Prostate gland (tissue), 2 donors: ENCODE measurements at regions not wholly inside any gene's neighbourhood (a gene's known extent, or its start where the extent isn't known, plus 50 kb on each side); places are given as distances from the start of the nearest gene placed in this dataset.

ENCODE experiments used
- DNase-seq: peaks from one replicate; pipeline ENCODE4 v3.0.0-alpha.2; 2019; ENCODE audit warnings: low spot score
- H3K27ac ChIP-seq, 2 donors: fragments of 200-600 bp; sonication (generic); 2 replicates each; pipeline ENCODE4 v1.5.1; 2017 to 2019
- H3K27me3 ChIP-seq: fragments of 200-600 bp; sonication (generic); replicated peaks from 2 replicates; pipeline ENCODE4 v1.5.1; 2019; ENCODE audit not compliant: insufficient read depth
- H3K36me3 ChIP-seq, 2 donors: fragments of 200-600 bp; sonication (generic); 1 replicate in 1 of 2; 2 replicates in 1 of 2; pipeline versions ENCODE4 v1.5.1 to v1.8.1; 2017 to 2019
- H3K4me1 ChIP-seq: fragments of 200-600 bp; sonication (generic); replicated peaks from 2 replicates; pipeline ENCODE4 v1.5.1; 2019
- H3K4me3 ChIP-seq, 2 donors: fragments of 200-600 bp; sonication (generic); 2 replicates each; pipeline ENCODE4 v1.5.1; 2017 to 2019
- H3K9me3 ChIP-seq: fragments of 200-600 bp; sonication (generic); 2 replicates; pipeline ENCODE4 v1.5.1; 2017
- POLR2A ChIP-seq: fragments of 450-650 bp; IDR thresholded peaks from one replicate; pipeline ENCODE4 v1.6.1; 2016; ENCODE audit warnings: antibody characterized with exemption, mild to moderate bottlenecking
- POLR2AphosphoS5 ChIP-seq: sonication (generic); formaldehyde crosslinking; IDR thresholded peaks from one replicate; pipeline ENCODE4 v1.6.1; 2017; ENCODE audit warnings: antibody characterized with exemption
- WGBS: methylation state at CpG from one replicate; pipeline ENCODE4 v1.1.5; 2018; 5-methylcytosine and 5-hydroxymethylcytosine counted together
- intact Hi-C: fragments of 100-400 bp; cut with DNase I; formaldehyde crosslinking; loops from one replicate; pipeline ENCODE4 v1.14.2; 2022
- TF ChIP-seq, protein P1 (sequence below), 4 experiments: fragments of 200-600 bp in 2 of 4; fragments of 450-650 bp in 2 of 4; sonication (generic) in 2 of 4; IDR thresholded peaks; 1 replicate in 3 of 4; 2 replicates in 1 of 4; pipeline ENCODE4 v1.5.1; 2016 to 2019; ENCODE audit warnings: antibody characterized with exemption in 4 of 4, mild to moderate bottlenecking in 2 of 4, moderate library complexity in 2 of 4

DNA sequence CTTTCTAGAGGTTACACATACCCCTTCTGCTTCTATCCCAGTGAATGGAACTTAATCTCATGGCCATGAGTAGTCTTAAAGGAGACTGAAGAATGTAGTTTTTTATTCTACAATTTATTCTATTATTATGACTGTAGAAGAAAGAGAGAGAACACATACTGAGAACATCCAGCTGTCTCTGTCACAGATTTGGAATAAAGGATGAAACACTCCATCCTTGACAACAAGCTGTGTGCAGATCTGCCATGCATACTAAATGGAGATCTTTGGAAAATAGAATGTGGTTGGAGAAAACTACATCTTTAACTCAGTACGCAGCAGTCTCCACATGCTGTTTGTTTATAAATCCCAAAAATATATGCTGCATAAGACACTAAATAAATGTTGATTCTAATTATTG is 54.1 kb upstream of the NUDT7 start:
- Histone ChIP-seq H3K4me1 (no peaks in the 10 kb centered on the region), H3K36me3 (no peaks in the 10 kb centered on the region), H3K9me3 (no peaks in the 10 kb centered on the region), H3K27ac (no peak overlapping the region), H3K27me3 (no peaks in the 10 kb centered on the region), H3K4me3 (no peak overlapping the region)
- DNase-seq: no peak
- TF ChIP-seq POLR2A: no peak
- TF ChIP-seq POLR2AphosphoS5: no peak
- TF ChIP-seq, protein P1, sequence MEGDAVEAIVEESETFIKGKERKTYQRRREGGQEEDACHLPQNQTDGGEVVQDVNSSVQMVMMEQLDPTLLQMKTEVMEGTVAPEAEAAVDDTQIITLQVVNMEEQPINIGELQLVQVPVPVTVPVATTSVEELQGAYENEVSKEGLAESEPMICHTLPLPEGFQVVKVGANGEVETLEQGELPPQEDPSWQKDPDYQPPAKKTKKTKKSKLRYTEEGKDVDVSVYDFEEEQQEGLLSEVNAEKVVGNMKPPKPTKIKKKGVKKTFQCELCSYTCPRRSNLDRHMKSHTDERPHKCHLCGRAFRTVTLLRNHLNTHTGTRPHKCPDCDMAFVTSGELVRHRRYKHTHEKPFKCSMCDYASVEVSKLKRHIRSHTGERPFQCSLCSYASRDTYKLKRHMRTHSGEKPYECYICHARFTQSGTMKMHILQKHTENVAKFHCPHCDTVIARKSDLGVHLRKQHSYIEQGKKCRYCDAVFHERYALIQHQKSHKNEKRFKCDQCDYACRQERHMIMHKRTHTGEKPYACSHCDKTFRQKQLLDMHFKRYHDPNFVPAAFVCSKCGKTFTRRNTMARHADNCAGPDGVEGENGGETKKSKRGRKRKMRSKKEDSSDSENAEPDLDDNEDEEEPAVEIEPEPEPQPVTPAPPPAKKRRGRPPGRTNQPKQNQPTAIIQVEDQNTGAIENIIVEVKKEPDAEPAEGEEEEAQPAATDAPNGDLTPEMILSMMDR (IDR thresholded peaks at IDR 0.05): no peak
- intact Hi-C loops: no loop called here
- 62% methylated on average over 1 of the region's 1 CpG for WGBS

DNA sequence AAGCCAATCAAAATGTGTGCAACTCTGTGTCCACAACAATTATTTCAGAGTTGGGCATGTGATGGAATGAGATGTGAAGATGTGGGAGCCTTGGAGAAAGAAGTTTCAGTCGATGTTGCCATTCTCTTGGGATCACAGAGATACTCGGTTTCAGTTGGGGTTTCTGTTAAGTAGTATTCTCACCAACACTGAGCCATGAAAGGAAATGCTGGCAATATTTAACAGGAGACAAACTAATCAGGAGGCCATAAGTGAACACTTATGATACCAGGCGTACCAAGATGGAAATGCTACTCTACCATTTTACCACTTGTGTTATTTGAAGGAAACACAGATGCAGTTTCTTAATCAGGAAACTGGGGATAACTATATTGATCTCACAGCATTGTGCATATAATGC is 53.3 kb upstream of the NUDT7 start:
- TF ChIP-seq POLR2AphosphoS5 (no peak), POLR2A (no peak)
- TF ChIP-seq, protein P1 (IDR thresholded peaks at IDR 0.05): no peak
- no peaks in the 10 kb centered on the region for H3K9me3 ChIP-seq
- no peaks in the 10 kb centered on the region for H3K27me3 ChIP-seq
- no peak for DNase-seq
- H3K27ac ChIP-seq: no peak overlapping the region
- H3K4me1 ChIP-seq: no peaks in the 10 kb centered on the region
- WGBS: 86% methylated on average over 3 of the region's 3 CpGs
- intact Hi-C loops: no loop called here
- no peak overlapping the region for H3K4me3 ChIP-seq
- H3K36me3 ChIP-seq: no peaks in the 10 kb centered on the region
